HepG2 (cell line): ENCODE measurements at regions not wholly inside any gene's neighbourhood (a gene's known extent, or its start where the extent isn't known, plus 50 kb on each side); places are given as distances from the start of the nearest gene placed in this dataset.

Experiments
- ELF4 ChIP-seq: sonication (generic); formaldehyde crosslinking; IDR thresholded peaks from 2 replicates; pipeline ENCODE4 v1.5.0; 2020; ENCODE audit warnings: missing genetic modification reagents, mild to moderate bottlenecking, moderate library complexity, borderline replicate concordance
- MAZ ChIP-seq, 2 experiments: sonication (generic) in 1 of 2; formaldehyde crosslinking in 1 of 2; IDR thresholded peaks; 2 replicates each; pipeline versions ENCODE4 v1.5.0 to v1.6.1; 2012 to 2020; ENCODE audit warnings: low read depth in 2 of 2, mild to moderate bottlenecking in 2 of 2, borderline replicate concordance in 1 of 2, improper control_type of control experiment in 1 of 2, low read length in 1 of 2, missing genetic modification reagents in 1 of 2, moderate library complexity in 1 of 2
- MED13 ChIP-seq: sonication (generic); formaldehyde crosslinking; IDR thresholded peaks from 2 replicates; pipeline ENCODE4 v1.5.0; 2020; ENCODE audit warnings: missing genetic modification reagents
- MTA1 ChIP-seq: sonication (generic); formaldehyde crosslinking; IDR thresholded peaks from 2 replicates; pipeline ENCODE4 v1.4.0; 2020; ENCODE audit warnings: missing genetic modification reagents, mild to moderate bottlenecking, borderline replicate concordance
- TCF12 ChIP-seq, 2 experiments: fragments of 450-650 bp in 1 of 2; sonication (generic) in 1 of 2; formaldehyde crosslinking in 1 of 2; IDR thresholded peaks; 2 replicates each; pipeline versions ENCODE4 v1.6.1 to v1.8.0; 2017 to 2022; ENCODE audit warnings: antibody characterized with exemption in 1 of 2, mild to moderate bottlenecking in 1 of 2, missing genetic modification reagents in 1 of 2, moderate library complexity in 1 of 2
- TOPORS ChIP-seq: sonication (generic); formaldehyde crosslinking; IDR thresholded peaks from 2 replicates; pipeline ENCODE4 v1.8.0; 2023; ENCODE audit warnings: mild to moderate bottlenecking, missing genetic modification reagents
- YY1 ChIP-seq: IDR thresholded peaks from 2 replicates; pipeline ENCODE4 v1.6.1; 2011; ENCODE audit warnings: low read length, low read depth, moderate library complexity, mild to moderate bottlenecking; ENCODE audit not compliant: insufficient read depth, insufficient replicate concordance
- ZBTB20 ChIP-seq: sonication (generic); formaldehyde crosslinking; IDR thresholded peaks from 2 replicates; pipeline ENCODE4 v1.8.1; 2023; ENCODE audit warnings: missing genetic modification reagents, low read depth, mild to moderate bottlenecking, borderline replicate concordance
- ZNF556 ChIP-seq: sonication (generic); formaldehyde crosslinking; IDR thresholded peaks from 2 replicates; pipeline ENCODE4 v1.4.0; 2020; ENCODE audit warnings: mild to moderate bottlenecking, missing genetic modification reagents, borderline replicate concordance
- ZNF567 ChIP-seq: sonication (generic); formaldehyde crosslinking; IDR thresholded peaks from 2 replicates; pipeline ENCODE4 v1.8.1; 2023; ENCODE audit warnings: mild to moderate bottlenecking, missing genetic modification reagents, borderline replicate concordance
- ZNF674 ChIP-seq: sonication (generic); formaldehyde crosslinking; IDR thresholded peaks from 2 replicates; pipeline ENCODE4 v1.5.0; 2020; ENCODE audit warnings: low read depth, mild to moderate bottlenecking, missing genetic modification reagents
- TF ChIP-seq, protein P1 (sequence below): IDR thresholded peaks from 2 replicates; pipeline ENCODE4 v1.6.1; 2012; ENCODE audit warnings: low read length, improper control_type of control experiment
- TF ChIP-seq, protein P2 (sequence below): sonication (generic); formaldehyde crosslinking; IDR thresholded peaks from 2 replicates; pipeline ENCODE4 v1.4.0; 2020; ENCODE audit warnings: mild to moderate bottlenecking, missing genetic modification reagents

DNA sequence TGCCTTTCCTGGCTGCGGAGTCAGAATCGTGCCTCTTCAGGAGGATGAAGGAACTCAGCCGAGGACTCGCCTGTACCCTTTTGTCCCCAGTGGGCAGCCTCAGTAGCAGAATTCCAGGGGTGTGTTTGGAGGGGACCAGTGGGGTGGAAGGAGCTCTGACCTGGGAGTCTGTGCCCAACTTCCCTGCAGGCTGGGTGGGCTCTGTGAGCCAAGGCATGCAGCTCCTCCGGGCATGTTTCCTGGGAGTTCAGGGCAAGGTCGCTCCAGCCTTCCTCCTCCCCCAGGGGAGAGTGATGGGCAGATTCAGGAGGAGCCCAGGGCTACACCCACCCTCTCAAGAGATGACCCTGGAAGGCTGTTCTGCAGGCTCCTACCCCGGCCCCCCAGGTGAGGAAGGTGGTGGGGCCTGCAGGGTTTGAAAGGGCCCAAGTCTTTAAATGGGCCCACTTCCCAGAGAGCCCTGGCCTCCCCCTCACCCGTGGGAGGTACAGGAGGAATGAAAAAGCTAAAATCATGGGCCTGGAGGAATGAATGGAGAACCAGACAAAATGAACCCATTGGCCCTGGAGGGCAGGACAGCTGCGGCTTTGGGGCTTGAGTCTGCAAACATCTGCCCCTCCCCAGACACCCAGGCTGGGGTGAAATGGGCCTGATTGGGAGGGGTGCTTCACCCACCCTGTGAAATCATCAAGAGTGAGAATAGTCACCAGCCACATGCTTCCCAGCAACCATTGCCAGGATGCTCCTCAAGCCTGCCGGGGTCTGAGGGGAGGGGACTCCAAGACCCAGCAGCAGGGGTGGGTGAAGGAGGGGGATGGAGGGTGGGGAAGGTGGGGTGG, 77.6 kb upstream of the PMEPA1 start:
- TF ChIP-seq MAZ (IDR thresholded peaks at IDR 0.05; ENCODE audit: borderline replicate concordance, low read depth, low read length) (no peak), MAZ (CRISPR knock-in tag; IDR thresholded peaks at IDR 0.05; ENCODE audit: low read depth) (no peak), MTA1 (CRISPR knock-in tag) (no peak), TOPORS (CRISPR knock-in tag) (no peak), YY1 (no peak), TCF12 (IDR thresholded peaks at IDR 0.05) (no peak), TCF12 (CRISPR knock-in tag; IDR thresholded peaks at IDR 0.05) (no peak), ZBTB20 (no peak), ELF4 (no peak), ZNF556 (CRISPR knock-in tag) (no peak), MED13 (CRISPR knock-in tag) (no peak), ZNF567 (CRISPR knock-in tag) (no peak), ZNF674 (CRISPR knock-in tag) (no peak)
- TF ChIP-seq, protein P1, sequence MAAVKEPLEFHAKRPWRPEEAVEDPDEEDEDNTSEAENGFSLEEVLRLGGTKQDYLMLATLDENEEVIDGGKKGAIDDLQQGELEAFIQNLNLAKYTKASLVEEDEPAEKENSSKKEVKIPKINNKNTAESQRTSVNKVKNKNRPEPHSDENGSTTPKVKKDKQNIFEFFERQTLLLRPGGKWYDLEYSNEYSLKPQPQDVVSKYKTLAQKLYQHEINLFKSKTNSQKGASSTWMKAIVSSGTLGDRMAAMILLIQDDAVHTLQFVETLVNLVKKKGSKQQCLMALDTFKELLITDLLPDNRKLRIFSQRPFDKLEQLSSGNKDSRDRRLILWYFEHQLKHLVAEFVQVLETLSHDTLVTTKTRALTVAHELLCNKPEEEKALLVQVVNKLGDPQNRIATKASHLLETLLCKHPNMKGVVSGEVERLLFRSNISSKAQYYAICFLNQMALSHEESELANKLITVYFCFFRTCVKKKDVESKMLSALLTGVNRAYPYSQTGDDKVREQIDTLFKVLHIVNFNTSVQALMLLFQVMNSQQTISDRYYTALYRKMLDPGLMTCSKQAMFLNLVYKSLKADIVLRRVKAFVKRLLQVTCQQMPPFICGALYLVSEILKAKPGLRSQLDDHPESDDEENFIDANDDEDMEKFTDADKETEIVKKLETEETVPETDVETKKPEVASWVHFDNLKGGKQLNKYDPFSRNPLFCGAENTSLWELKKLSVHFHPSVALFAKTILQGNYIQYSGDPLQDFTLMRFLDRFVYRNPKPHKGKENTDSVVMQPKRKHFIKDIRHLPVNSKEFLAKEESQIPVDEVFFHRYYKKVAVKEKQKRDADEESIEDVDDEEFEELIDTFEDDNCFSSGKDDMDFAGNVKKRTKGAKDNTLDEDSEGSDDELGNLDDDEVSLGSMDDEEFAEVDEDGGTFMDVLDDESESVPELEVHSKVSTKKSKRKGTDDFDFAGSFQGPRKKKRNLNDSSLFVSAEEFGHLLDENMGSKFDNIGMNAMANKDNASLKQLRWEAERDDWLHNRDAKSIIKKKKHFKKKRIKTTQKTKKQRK, result no peak
- TF ChIP-seq, protein P2, sequence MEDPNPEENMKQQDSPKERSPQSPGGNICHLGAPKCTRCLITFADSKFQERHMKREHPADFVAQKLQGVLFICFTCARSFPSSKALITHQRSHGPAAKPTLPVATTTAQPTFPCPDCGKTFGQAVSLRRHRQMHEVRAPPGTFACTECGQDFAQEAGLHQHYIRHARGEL (CRISPR knock-in tag), result no peak
